Urinary bladder (tissue), 3 donors: ENCODE measurements at regions not wholly inside any gene's neighbourhood (a gene's known extent, or its start where the extent isn't known, plus 50 kb on each side); places are given as distances from the start of the nearest gene placed in this dataset.

ENCODE experiments used
- DNase-seq: peaks from one replicate; pipeline ENCODE4 v3.0.0-alpha.2; 2015; ENCODE audit errors: extremely low spot score
- H3K27ac ChIP-seq: one replicate; pipeline ENCODE4 v1.5.1; 2013; ENCODE audit warnings: low read depth, mild to moderate bottlenecking, moderate library complexity
- H3K36me3 ChIP-seq: one replicate; pipeline ENCODE4 v1.6.1; 2013; ENCODE audit warnings: mild to moderate bottlenecking, moderate library complexity; ENCODE audit not compliant: insufficient read depth
- H3K4me1 ChIP-seq: one replicate; pipeline ENCODE4 v1.6.1; 2013; ENCODE audit warnings: mild to moderate bottlenecking, moderate library complexity; ENCODE audit not compliant: insufficient read depth
- H3K4me3 ChIP-seq: one replicate; pipeline ENCODE4 v1.5.1; 2013; ENCODE audit warnings: low read depth, low read length
- WGBS: extraction: QIAGEN DNeasy Blood & Tissue Kit; methylation state at CpG from one replicate; pipeline ENCODE4 v1.1.7; 2013; 5-methylcytosine and 5-hydroxymethylcytosine counted together
- donor health status: healthy with polysubstance abuse.
- donor health status: healthy.

- DNase-seq, result no peak
- no peak overlapping the region for H3K27ac ChIP-seq
- no peaks in the 10 kb centered on the region for H3K4me1 ChIP-seq
- no peaks in the 10 kb centered on the region for H3K36me3 ChIP-seq
- H3K4me3 ChIP-seq, result no peak overlapping the region
These were observed 51.5 kb upstream of the ARID1B start for GRCh38 chr6:156725712-156726111.

- WGBS, result 52% methylated on average over 17 of the region's 17 CpGs
- peak; percentile 63 for DNase-seq
These were observed 56.2 kb upstream of the ARID1B start for GRCh38 chr6:156720691-156721685.

DNA sequence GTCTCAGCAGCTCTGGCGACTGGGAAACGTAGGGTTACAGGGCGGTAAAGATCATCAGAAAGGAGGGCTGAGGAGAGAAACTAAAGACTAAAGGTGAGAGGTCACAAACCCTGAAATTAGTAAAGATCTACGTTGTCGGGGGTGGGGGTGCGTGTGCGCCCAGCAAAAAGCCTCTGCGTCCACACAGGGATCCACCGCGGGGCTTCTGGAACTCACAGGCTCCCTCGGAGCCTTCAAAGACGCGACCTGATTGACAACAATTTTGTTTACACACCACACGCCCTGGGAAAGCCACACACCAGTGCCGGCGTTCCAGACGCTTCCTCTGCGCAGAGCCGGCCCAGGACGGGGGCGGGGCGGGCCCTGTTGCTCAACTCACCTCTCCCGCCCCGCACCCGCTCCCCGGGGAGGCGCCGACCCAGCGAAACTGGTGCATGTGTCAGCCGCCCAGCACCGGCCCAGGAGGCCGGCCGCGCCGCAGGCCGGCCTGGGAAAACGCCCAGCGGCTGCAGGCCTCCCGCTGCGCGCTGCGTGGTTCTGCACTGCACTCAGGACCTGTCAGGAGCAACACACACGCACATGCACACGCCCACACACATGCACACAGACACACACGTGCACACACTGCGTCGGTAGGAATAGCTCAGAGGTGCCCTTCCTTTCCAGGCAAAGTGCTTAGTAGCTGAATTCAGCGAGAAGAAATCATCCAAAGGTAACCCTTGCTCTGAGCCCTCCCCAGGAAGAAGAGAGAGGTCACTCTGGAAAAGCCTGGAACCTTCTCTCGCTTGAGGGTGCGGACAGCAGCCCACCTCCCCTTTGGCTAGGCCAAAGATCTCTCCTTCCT is 57.2 kb upstream of the ARID1B start:
- Histone ChIP-seq H3K27ac (peak overlapping the region; percentile 83), H3K4me1 (no peaks in the 10 kb centered on the region), H3K4me3 (no peak overlapping the region), H3K36me3 (no peaks in the 10 kb centered on the region)
- 14% methylated on average over 50 of the region's 50 CpGs for WGBS
- DNase-seq, result peak; percentile 54

More at GRCh38 chr6:156720691-156721685, 56.2 kb upstream of the ARID1B start:
- no peaks in the 10 kb centered on the region for H3K4me1 ChIP-seq
- no peaks in the 10 kb centered on the region for H3K36me3 ChIP-seq
- H3K27ac ChIP-seq, result peak overlapping the region; percentile 57
- H3K4me3 ChIP-seq, result no peak overlapping the region

DNA sequence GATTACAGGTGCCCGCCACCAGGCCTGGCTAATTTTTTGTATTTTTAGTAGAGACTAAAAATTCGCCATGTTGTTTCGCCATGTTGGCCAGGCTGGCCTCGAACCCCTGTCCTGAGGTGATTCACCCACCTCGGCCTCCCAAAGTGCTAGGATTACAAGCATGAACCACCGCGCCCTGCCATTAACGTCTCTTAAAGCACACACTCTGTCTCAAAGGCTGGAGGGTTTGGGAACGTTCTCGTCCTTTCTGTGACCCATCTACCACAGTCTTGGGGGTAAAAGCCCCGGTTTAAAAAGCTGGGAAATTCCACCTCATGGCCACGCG is 57.8 kb upstream of the ARID1B start:
- no peaks in the 10 kb centered on the region for H3K36me3 ChIP-seq
- H3K27ac ChIP-seq, result peak overlapping the region; percentile 83
- H3K4me3 ChIP-seq, result no peak overlapping the region
- no peak for DNase-seq
- WGBS, result 76% methylated on average over 13 of the region's 13 CpGs
- no peaks in the 10 kb centered on the region for H3K4me1 ChIP-seq

DNA sequence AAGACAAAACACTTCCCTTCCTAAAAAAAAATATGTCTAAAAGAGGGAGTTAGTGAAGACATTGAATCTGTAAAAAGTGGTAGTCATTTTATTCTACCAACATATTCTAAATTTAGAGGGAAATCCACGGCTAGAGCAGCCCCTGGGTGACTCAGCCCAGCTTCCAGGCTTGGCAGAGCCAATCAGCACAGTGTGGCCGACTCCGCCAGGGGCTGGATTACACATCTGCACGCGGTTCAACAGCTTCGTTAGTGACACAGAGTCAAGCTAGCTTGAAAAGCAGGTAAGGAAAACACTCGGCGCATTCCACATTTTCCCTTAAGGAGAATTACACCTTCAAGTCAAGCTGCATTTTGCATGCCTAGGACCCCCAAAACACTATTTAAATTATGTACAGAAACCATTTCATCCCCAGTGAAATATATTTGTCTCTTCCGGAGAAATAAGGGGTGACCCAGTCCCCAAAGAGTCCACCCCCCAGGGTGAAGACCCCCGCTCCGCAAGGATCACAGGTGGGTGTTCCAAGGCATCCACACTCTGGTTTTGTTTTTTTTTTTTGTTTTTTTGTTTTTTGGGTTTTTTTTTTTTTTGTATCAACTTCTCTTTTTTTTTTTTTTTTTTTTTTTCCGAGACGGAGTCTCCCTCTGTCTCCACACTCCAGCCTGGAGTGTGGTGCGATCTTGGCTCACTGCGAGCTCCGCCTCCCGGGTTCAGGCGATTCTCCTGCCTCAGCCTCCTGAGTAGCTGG is 58.4 kb upstream of the ARID1B start:
- Histone ChIP-seq H3K27ac (peak overlapping the region; percentile 83), H3K4me3 (no peak overlapping the region), H3K36me3 (no peaks in the 10 kb centered on the region), H3K4me1 (no peaks in the 10 kb centered on the region)
- 84% methylated on average over 18 of the region's 18 CpGs for WGBS
- DNase-seq, result no peak

DNA sequence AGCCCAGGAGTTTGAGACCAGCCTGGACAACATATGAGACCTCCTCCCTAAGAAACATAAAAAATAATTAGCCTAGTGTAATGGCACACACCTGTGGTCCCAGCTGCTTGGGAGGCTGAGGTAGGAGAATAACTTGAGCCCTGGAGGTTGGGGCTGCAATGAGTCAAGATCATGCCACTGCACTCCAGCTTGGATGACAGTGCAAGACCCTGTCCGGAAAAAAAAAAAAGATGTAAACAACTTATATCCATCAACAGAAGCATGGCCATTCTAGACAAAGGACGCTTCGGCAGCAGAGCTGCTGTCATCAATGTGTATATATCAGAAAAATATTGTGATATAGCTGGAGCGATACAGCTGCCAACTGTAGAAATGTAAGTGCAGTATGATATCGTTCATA is 59.6 kb upstream of the ARID1B start:
- Histone ChIP-seq H3K4me1 (no peaks in the 10 kb centered on the region), H3K4me3 (no peak overlapping the region), H3K27ac (no peak overlapping the region), H3K36me3 (no peaks in the 10 kb centered on the region)
- WGBS, result 80% methylated on average over 5 of the region's 5 CpGs
- no peak for DNase-seq

- Histone ChIP-seq H3K27ac (no peak overlapping the region), H3K4me3 (no peak overlapping the region), H3K4me1 (no peaks in the 10 kb centered on the region), H3K36me3 (no peaks in the 10 kb centered on the region)
- no peak for DNase-seq
- 82% methylated on average over 5 of the region's 5 CpGs for WGBS
These were observed 61.3 kb upstream of the ARID1B start for GRCh38 chr6:156715839-156716238.

DNA sequence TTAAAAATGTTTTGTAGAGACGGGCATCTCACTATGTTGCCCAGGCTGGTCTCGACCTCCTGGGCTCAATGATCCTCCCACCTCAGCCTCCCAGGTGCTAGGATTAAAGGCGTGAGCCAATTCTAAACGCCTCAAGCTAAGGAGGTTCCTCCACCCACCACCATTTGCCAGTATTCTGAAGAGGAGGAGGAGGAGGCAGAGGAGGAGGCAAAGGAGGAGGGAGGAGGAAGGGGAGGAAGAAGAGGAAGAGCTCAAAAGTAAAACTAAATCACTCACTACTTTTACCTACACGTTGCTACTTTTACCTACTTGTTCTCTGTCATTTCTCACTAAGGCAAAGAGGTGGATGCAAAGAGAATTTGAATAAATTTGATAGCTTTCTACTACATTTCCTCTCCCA is 63.6 kb upstream of the ARID1B start:
- 85% methylated on average over 5 of the region's 5 CpGs for WGBS
- H3K4me3 ChIP-seq, result no peak overlapping the region
- no peaks in the 10 kb centered on the region for H3K4me1 ChIP-seq
- H3K27ac ChIP-seq, result no peak overlapping the region
- no peak for DNase-seq
- H3K36me3 ChIP-seq, result no peaks in the 10 kb centered on the region

DNA sequence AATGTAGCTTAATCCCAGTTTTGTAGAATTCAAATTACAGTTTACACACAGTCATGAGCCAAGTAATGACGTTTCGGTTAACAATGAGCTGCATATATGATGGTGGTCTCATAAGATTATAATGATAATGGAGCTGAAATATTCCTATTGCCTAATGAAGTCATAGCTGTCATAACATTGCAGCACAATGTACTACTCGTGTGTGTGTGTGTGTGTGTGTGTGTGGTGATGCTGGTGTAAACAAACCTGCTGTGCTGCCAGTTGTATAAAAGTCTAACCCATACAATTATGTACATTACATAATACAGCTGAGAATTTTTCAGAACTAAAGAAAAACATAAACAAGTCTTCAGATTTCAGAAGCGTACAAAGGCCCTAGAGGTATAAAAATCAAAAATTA is 66.7 kb upstream of the ARID1B start:
- H3K36me3 ChIP-seq, result no peaks in the 10 kb centered on the region
- no peaks in the 10 kb centered on the region for H3K4me1 ChIP-seq
- no peak overlapping the region for H3K4me3 ChIP-seq
- WGBS, result 71% methylated on average over 4 of the region's 4 CpGs
- DNase-seq, result no peak
- H3K27ac ChIP-seq, result no peak overlapping the region

- no peak for DNase-seq
- WGBS, result 83% methylated on average over 3 of the region's 3 CpGs
- H3K4me1 ChIP-seq, result no peaks in the 10 kb centered on the region
- no peak overlapping the region for H3K4me3 ChIP-seq
- H3K36me3 ChIP-seq, result no peaks in the 10 kb centered on the region
- no peak overlapping the region for H3K27ac ChIP-seq
These were observed 69.4 kb upstream of the ARID1B start for GRCh38 chr6:156707818-156708217.

DNA sequence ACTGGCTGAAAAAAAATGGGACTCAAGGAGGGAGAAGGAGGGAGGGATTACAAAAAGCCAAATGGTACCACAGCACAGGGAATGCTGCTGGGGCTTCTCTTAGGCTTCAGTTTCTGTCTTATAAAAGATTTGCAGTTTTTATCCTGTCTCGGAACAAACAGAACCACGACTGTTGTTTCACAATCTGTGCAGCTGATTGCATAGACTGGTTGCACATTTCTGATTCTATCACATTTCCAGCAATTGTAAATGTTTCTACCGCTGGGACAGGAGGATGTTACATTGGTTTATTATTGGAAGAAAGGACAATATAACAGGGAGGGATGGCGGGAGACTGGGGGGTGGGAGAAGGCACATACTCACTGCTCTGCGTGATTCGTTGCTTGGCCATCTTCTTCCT is 73.5 kb upstream of the ARID1B start:
- peak overlapping the region; percentile 44 for H3K27ac ChIP-seq
- H3K36me3 ChIP-seq, result no peaks in the 10 kb centered on the region
- DNase-seq, result no peak
- H3K4me1 ChIP-seq, result no peaks in the 10 kb centered on the region
- H3K4me3 ChIP-seq, result no peak overlapping the region
- WGBS, result 54% methylated on average over 6 of the region's 6 CpGs

DNA sequence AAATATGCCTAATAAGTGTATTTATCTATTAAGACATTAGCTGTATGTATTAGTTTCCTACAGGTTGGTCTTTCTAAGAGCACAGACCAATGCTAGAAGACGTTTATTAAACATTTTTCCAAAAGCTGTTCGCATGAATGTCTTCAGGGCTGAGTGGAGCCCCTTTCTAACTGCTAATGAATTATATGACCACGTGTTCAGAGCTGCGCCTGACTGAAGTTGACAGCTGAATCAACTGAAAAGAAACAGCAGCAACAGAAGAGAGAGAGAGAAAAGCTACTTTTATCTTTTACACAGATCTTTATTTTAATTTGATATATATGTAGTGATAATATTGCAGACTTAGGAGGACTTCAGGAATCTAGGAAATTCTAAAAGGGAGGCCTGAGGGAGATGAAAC is 75.2 kb upstream of the ARID1B start:
- 63% methylated on average over 4 of the region's 4 CpGs for WGBS
- no peaks in the 10 kb centered on the region for H3K36me3 ChIP-seq
- no peaks in the 10 kb centered on the region for H3K4me1 ChIP-seq
- H3K27ac ChIP-seq, result no peak overlapping the region
- H3K4me3 ChIP-seq, result no peak overlapping the region
- DNase-seq, result no peak

- H3K36me3 ChIP-seq, result no peaks in the 10 kb centered on the region
- H3K4me3 ChIP-seq, result no peak overlapping the region
- H3K4me1 ChIP-seq, result no peaks in the 10 kb centered on the region
- WGBS, result 83% methylated on average over 7 of the region's 7 CpGs
- no peak overlapping the region for H3K27ac ChIP-seq
- no peak for DNase-seq
These were observed 76.6 kb upstream of the ARID1B start for GRCh38 chr6:156700440-156701057.
